HepG2 (cell line): ENCODE measurements at regions not wholly inside any gene's neighbourhood (a gene's known extent, or its start where the extent isn't known, plus 50 kb on each side); places are given as distances from the start of the nearest gene placed in this dataset.

Experiments used
- ATAC-seq: fragments of 200-7000 bp; cut with Tn5 transposase; 3 replicates; pipeline ENCODE4 v1.9.1; 2020; ENCODE audit warnings: mild to moderate bottlenecking, moderate library complexity
- BruUV-seq: library from RNA; stranded (reverse); fragments of 400-500 nt; replicated peaks from 2 replicates; lab custom pipeline; 2021; lab: Mats Ljungman, UMichigan
- CTCF ChIA-PET: fragments of 300-600 bp; formaldehyde crosslinking; extraction: SDS; loops from one replicate; lab custom pipeline; 2021; ENCODE audit warnings: low total read pairs, inconsistent platforms, low intra/inter-chr PET ratio; lab: Yijun Ruan, JAX
- POLR2A ChIA-PET: fragments of 350-600 bp; sonication (Branson Sonifier 250); formaldehyde crosslinking; loops from one replicate; lab custom pipeline; 2020; ENCODE audit warnings: antibody characterized with exemption, inconsistent platforms; lab: Yijun Ruan, JAX
- DNase-seq: peaks from one replicate; pipeline ENCODE4 v3.0.0-alpha.2; 2015; ENCODE audit warnings: low spot score
- FAIRE-seq: peaks from 3 replicates; lab custom pipeline; 2011; peaks lifted over from hg19 to GRCh38; lab: Jason Lieb, UNC
- H2AFZ ChIP-seq: one replicate; pipeline ENCODE4 v1.6.1; 2011; ENCODE audit warnings: low read length, inconsistent platforms
- H3K27ac ChIP-seq: fragments of 300-600 bp; 3 replicates; pipeline ENCODE4 v1.8.0; 2011; ENCODE audit warnings: mixed run types, mild to moderate bottlenecking, mixed read lengths, low read length, inconsistent platforms; ENCODE audit not compliant: insufficient read depth; ENCODE audit errors: extremely low read length
- H3K27me3 ChIP-seq, 2 experiments: fragments of 200-600 bp in 1 of 2; 2 replicates in 1 of 2; 3 replicates in 1 of 2; pipeline versions ENCODE4 v1.6.0 to v1.8.0; 2011; ENCODE audit warnings: low read length in 2 of 2, mild to moderate bottlenecking in 2 of 2, moderate library complexity in 2 of 2, inconsistent platforms in 1 of 2; ENCODE audit not compliant: insufficient read depth in 2 of 2, control insufficient read depth in 1 of 2
- H3K36me3 ChIP-seq, 2 experiments: fragments of 200-600 bp in 1 of 2; replicated peaks in 1 of 2; 2 replicates in 1 of 2; 3 replicates in 1 of 2; pipeline versions ENCODE4 v1.5.1 to v1.8.0; 2011; ENCODE audit warnings: low read length in 2 of 2, inconsistent platforms in 1 of 2; ENCODE audit not compliant: insufficient read depth in 2 of 2, control insufficient read depth in 1 of 2
- H3K4me1 ChIP-seq: 2 replicates; pipeline ENCODE4 v1.5.1; 2012; ENCODE audit warnings: low read length, inconsistent platforms; ENCODE audit not compliant: insufficient read depth
- H3K4me2 ChIP-seq: 2 replicates; pipeline ENCODE4 v1.6.0; 2011; ENCODE audit warnings: low read depth, low read length, inconsistent platforms
- H3K4me3 ChIP-seq, 3 experiments: fragments of 200-600 bp in 1 of 3; sonication (generic), shearing (Covaris generic) in 1 of 3; replicated peaks in 1 of 3; 2 replicates each; pipeline ENCODE4 v1.5.1; 2011 to 2016; ENCODE audit warnings: low read length in 3 of 3, inconsistent platforms in 2 of 3, low read depth in 2 of 3, mild to moderate bottlenecking in 2 of 3, control low read depth in 1 of 3, mixed read lengths in 1 of 3; ENCODE audit not compliant: insufficient read depth in 1 of 3
- H3K79me2 ChIP-seq: one replicate; pipeline ENCODE4 v1.6.1; 2011; ENCODE audit warnings: low read length, inconsistent platforms; ENCODE audit not compliant: insufficient read depth
- H3K9ac ChIP-seq: 2 replicates; pipeline ENCODE4 v1.6.0; 2011; ENCODE audit warnings: mild to moderate bottlenecking, low read depth, low read length, inconsistent platforms; ENCODE audit not compliant: insufficient read depth
- H3K9me3 ChIP-seq: 2 replicates; pipeline ENCODE4 v1.5.1; 2012; ENCODE audit warnings: mild to moderate bottlenecking, low read length
- H4K20me1 ChIP-seq: 2 replicates; pipeline ENCODE4 v1.6.0; 2011; ENCODE audit warnings: inconsistent platforms, mild to moderate bottlenecking, low read length, moderate library complexity; ENCODE audit not compliant: insufficient read depth
- KIAA2018 ChIP-seq: sonication (generic); formaldehyde crosslinking; IDR thresholded peaks from 2 replicates; pipeline ENCODE4 v1.5.0; 2020; ENCODE audit warnings: mild to moderate bottlenecking, missing genetic modification reagents, borderline replicate concordance
- ZNF503 ChIP-seq: sonication (generic); formaldehyde crosslinking; IDR thresholded peaks from 2 replicates; pipeline ENCODE4 v1.4.0; 2020; ENCODE audit warnings: missing genetic modification reagents
- WGBS: methylation state at CpG from one replicate; pipeline ENCODE4 v1.1.6; 2017; ENCODE audit warnings: low lambda C conversion rate; 5-methylcytosine and 5-hydroxymethylcytosine counted together
- in situ Hi-C: cut with HindIII; loops from 2 replicates; pipeline ENCODE4 v1.10.0; 2017; ENCODE audit warnings: low pct_unique_long_range_greater_than_20kb; ENCODE audit not compliant: extremely low pct_ligation_motif_present
- intact Hi-C: fragments of 100-400 bp; cut with micrococcal nuclease; formaldehyde crosslinking; loops from one replicate; pipeline ENCODE4 v1.10.0; 2022; ENCODE audit not compliant: unreplicated experiment

DNA sequence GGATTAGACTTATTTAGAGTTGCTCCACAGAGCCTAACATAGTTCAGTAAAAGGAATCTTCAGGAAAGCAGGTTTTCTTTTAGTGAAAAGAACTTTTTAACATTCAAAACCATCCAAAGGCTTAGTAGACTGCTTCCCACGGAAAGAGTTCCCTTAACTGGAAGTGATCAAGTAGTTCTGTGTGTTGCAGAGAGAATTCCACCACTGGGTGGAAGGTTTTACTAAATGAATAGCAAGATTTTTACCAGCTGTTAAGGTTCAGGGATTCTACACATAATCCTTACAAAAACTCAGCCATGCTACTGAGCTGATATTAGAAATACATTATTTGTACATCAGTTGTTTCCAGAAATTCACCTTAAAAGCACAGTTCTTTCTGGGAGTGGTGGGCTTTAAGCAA, 119.7 kb downstream of the GDAP2 start (continued):
- no peak for TF ChIP-seq KIAA2018 (CRISPR knock-in tag)

GRCh38 chr1:117810553-117810952, 118.9 kb downstream of the GDAP2 start:
- ATAC-seq (peak; percentile 42; the same call in 2 of the 3 replicates), FAIRE-seq (no peak), DNase-seq (no peak)
- Histone ChIP-seq H3K79me2 (no peaks in the 10 kb centered on the region), H3K36me3 (no peaks in the 10 kb centered on the region), H3K4me1 (peaks cover 30% of the 10 kb centered on the region), H3K4me2 (no peak overlapping the region), H3K9ac (no peak overlapping the region), H4K20me1 (no peaks in the 10 kb centered on the region), H3K27ac (no peak overlapping the region), H3K27me3 (no peaks in the 10 kb centered on the region), H2AFZ (no peak overlapping the region), H3K4me3 (no peak overlapping the region), H3K9me3 (no peaks in the 10 kb centered on the region)
- intact Hi-C loops: no loop called here
- POLR2A ChIA-PET: no interaction called here
- WGBS: 12% methylated on average over 3 of the region's 3 CpGs
- CTCF ChIA-PET: no interaction called here
- no peak for TF ChIP-seq ZNF503 (CRISPR knock-in tag)
- BruUV-seq: no TSS peak
- in situ Hi-C loops: loop anchor here (5.0 kb wide), 1 partner anchor 87 kb away; no protein-coding TSS in a partner anchor
